GM12872 (cell line): ENCODE measurements at regions not wholly inside any gene's neighbourhood (a gene's known extent, or its start where the extent isn't known, plus 50 kb on each side); places are given as distances from the start of the nearest gene placed in this dataset.

Experiments
- TF ChIP-seq, protein P1 (sequence below): IDR thresholded peaks from 3 replicates; pipeline ENCODE4 v1.5.1; 2011; ENCODE audit warnings: low read depth, mild to moderate bottlenecking, low read length, moderate library complexity; ENCODE audit not compliant: insufficient read depth

DNA sequence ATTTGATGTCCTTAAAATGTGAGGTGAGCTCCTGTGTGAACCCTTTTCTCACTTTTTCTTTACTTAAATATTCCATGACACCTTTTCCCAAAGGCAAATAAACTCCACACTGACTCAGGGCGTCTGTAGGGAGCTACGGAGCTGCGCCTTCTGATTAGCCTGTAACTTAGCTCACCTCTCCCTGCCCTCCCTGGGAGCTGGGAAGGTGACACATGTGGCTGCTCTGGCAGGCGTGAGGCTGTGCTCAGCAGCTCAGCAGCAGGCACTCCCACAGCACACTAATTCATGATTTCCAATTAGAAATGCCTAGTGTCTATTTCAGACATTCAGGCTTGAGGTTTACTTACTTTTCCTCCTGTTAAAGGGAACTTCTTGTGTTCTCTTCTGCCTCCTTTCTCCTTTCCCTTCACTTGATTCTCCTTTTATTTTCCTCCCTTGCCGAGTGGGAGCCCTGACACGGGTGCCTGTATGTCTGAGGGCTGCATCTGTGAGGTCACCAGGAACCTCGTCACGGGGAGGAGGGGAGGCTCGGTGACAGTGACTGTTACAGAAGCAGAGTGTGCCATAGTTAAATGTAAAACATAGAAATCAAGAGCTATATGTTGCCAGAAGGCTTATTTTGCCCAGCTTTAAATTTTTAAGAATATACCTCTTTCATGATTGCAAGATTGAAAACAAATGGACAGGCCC, 437.1 kb downstream of the DCDC2C start:
- TF ChIP-seq, protein P1, sequence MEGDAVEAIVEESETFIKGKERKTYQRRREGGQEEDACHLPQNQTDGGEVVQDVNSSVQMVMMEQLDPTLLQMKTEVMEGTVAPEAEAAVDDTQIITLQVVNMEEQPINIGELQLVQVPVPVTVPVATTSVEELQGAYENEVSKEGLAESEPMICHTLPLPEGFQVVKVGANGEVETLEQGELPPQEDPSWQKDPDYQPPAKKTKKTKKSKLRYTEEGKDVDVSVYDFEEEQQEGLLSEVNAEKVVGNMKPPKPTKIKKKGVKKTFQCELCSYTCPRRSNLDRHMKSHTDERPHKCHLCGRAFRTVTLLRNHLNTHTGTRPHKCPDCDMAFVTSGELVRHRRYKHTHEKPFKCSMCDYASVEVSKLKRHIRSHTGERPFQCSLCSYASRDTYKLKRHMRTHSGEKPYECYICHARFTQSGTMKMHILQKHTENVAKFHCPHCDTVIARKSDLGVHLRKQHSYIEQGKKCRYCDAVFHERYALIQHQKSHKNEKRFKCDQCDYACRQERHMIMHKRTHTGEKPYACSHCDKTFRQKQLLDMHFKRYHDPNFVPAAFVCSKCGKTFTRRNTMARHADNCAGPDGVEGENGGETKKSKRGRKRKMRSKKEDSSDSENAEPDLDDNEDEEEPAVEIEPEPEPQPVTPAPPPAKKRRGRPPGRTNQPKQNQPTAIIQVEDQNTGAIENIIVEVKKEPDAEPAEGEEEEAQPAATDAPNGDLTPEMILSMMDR, result no peak

DNA sequence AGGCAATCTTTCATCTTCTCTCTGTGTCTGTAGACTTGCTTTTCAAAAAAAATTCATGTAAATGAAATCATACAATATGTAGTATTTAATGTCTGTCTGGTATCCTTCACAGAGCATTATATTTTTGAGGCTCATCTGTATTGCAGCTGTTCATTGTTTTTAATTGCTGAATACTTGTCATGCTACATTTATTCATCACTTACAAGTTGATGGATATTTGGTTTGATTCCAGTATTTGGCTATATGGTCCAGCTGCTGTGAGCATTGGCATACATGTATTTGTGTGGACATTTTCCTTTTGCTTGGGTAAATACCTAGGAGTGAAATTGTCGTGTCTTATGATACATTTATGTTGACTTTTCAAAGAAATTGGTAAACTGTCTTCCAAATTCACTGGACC, 441.4 kb downstream of the DCDC2C start:
- TF ChIP-seq, protein P1, result no peak

DNA sequence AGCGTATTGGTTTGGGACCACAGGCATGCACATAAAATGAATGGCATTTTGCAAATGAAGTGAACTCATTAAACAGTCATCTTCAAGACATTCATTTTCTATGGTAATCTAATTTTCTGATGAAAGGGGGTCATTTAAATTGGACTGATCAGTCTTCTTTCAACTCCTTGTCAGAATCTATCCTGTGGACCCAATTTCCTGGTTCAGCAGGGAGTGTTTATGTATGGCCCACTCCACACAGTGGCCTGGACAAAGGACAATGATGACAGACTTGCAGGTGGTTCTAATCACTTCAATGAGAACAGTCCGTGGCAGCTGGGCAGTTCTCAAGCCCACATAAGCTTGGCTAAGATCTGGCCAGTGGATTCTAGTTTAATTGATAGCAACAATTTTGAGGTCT, 448.1 kb downstream of the DCDC2C start:
- TF ChIP-seq, protein P1, result no peak

DNA sequence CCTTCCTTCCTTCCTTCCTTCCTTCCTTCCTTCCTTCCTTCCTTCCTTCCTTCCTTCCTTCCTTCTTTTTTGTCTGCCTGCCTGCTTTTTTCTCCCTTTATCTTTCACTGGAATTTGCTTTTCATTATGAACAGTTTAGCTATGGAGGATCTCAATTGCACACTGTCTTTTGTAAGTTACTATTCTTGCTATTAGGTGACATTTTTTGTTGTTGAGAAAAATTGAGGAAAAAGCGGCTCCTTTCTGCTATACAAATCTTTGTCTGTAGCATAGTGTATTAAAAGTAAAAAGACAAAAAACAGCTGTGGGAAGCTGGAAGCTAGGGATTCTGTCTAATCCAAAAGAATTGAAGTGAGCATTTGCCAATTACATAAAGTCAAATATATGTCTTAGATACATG, 448.7 kb downstream of the DCDC2C start:
- TF ChIP-seq, protein P1, result no peak

DNA sequence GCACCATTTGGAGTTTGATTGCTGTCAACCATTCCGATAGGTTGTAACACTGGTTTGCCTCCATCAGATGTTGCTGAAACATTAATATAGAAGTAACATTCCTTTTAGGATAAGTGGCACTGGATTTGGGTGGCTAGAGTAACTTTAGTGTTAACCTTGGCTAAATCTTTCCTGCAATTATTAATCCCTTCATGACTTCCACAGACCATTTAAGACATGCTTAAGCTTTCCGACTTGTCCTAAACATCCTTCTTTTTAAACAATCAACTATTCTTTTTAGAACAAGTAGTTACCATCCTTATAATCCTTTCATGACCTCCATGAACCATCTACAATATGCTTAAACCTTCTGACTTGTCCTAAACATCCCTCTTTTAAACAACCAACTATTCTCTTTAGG, 465.5 kb downstream of the DCDC2C start:
- TF ChIP-seq, protein P1, result no peak

DNA sequence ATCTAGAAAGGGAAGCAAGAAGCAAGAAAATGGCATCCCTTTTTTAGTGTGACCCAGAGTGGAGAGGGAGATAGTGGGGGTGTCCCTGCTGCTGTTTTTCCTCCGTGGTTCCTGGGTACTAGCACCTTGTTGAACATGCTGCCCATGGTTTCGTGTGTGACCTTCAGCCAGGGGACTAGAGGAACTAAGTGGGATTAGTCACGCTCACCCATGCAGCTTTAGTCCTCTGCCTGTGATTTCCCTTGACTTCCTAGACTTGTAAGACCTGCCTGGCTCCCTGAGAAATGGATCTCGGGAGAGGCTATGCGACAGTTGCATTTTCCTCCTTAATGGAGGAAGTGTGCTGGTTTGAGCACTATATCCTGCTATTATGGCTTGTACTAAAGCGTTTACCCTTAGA, 471.4 kb downstream of the DCDC2C start:
- TF ChIP-seq, protein P1, result no peak

DNA sequence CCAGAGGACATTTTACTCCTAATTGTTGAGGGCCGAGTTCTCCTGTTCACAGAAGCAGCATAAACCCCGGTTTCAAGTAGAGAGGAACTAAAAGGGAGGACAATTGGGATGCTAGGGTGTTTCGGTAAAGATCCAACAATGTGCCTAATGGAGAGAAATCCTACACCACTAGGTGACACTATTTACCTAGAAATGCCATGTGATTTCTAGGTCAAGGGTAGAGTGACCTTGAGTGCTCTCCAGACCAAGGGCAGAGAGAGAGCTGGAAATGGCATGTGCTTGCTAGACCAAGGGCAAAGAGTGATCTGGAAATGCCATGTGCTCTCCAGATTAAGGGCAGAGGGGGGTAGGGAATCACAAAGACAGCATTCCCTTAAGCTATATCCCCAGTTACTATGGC, 472.0 kb downstream of the DCDC2C start:
- TF ChIP-seq, protein P1, result no peak
